PC-9 (cell line): ENCODE measurements at regions not wholly inside any gene's neighbourhood (a gene's known extent, or its start where the extent isn't known, plus 50 kb on each side); places are given as distances from the start of the nearest gene placed in this dataset.

Experiments
- CTCF ChIP-seq: fragments of 200-600 bp; sonication (generic); conservative IDR thresholded peaks from 2 replicates; pipeline ENCODE4 v1.6.1; 2017; ENCODE audit warnings: mixed run types, antibody characterized with exemption, mild to moderate bottlenecking, moderate library complexity
- EZH2 ChIP-seq: fragments of 200-600 bp; sonication (generic); IDR thresholded peaks from 2 replicates; pipeline ENCODE4 v1.8.0; 2017; ENCODE audit warnings: antibody characterized with exemption, low read depth

GRCh38 chr4:188904617-188905016, 765.4 kb downstream of the TRIML1 start:
- TF ChIP-seq CTCF (no peak), EZH2 (no peak)
